H1 (cell line): ENCODE measurements at regions not wholly inside any gene's neighbourhood (a gene's known extent, or its start where the extent isn't known, plus 50 kb on each side); places are given as distances from the start of the nearest gene placed in this dataset.

Experiments
- CTCF ChIA-PET: fragments of 300-600 bp; sonication (Branson Sonifier 250); formaldehyde crosslinking; loops from one replicate; lab custom pipeline; 2021; ENCODE audit not compliant: partially characterized antibody; lab: Charles Lee
- POLR2A ChIA-PET: fragments of 300-600 bp; sonication (Branson Sonifier 250); formaldehyde crosslinking; loops from one replicate; lab custom pipeline; 2021; ENCODE audit warnings: inconsistent platforms; ENCODE audit not compliant: partially characterized antibody; lab: Charles Lee
- DNase-seq, 2 experiments: peaks; one replicate each; pipeline versions ENCODE4 v3.0.0 to v3.0.0-alpha.2; 2010 to 2022; ENCODE audit warnings: low spot score in 2 of 2, low read depth in 1 of 2, mixed read lengths in 1 of 2
- FAIRE-seq: peaks from 2 replicates; lab custom pipeline; 2011; peaks lifted over from hg19 to GRCh38; lab: Jason Lieb, UNC
- H2AFZ ChIP-seq: 2 replicates; pipeline ENCODE4 v1.8.1; 2012; ENCODE audit warnings: low read length, inconsistent platforms
- H2AK5ac ChIP-seq: 2 replicates; pipeline ENCODE4 v1.6.1; 2013; ENCODE audit warnings: low read depth, low read length
- H2BK120ac ChIP-seq: replicated peaks from 2 replicates; pipeline ENCODE3; 2013; ENCODE audit warnings: low read depth, low read length, inconsistent platforms
- H2BK12ac ChIP-seq: 2 replicates; pipeline ENCODE4 v1.6.1; 2013; ENCODE audit warnings: low read depth, low read length
- H2BK15ac ChIP-seq: 2 replicates; pipeline ENCODE4 v1.6.1; 2013; ENCODE audit warnings: low read length
- H2BK20ac ChIP-seq: 2 replicates; pipeline ENCODE4 v1.6.1; 2013; ENCODE audit warnings: low read length
- H2BK5ac ChIP-seq: 2 replicates; pipeline ENCODE4 v1.6.1; 2013; ENCODE audit warnings: low read depth, low read length
- H3K14ac ChIP-seq: 2 replicates; pipeline ENCODE4 v1.6.1; 2013; ENCODE audit warnings: inconsistent platforms; ENCODE audit not compliant: insufficient read length
- H3K18ac ChIP-seq: 2 replicates; pipeline ENCODE4 v1.6.1; 2013; ENCODE audit warnings: low read length; ENCODE audit errors: extremely low read depth
- H3K23ac ChIP-seq: 2 replicates; pipeline ENCODE4 v1.6.1; 2013; ENCODE audit warnings: inconsistent platforms; ENCODE audit not compliant: insufficient read length
- H3K23me2 ChIP-seq: 2 replicates; pipeline ENCODE4 v1.6.1; 2013; ENCODE audit warnings: low read depth, low read length
- H3K27ac ChIP-seq: 2 replicates; pipeline ENCODE4 v1.6.1; 2011; ENCODE audit warnings: low read depth, low read length, inconsistent platforms
- H3K27me3 ChIP-seq, 4 experiments: replicated peaks in 1 of 4; 1 replicate in 1 of 4; 2 replicates in 3 of 4; pipeline versions ENCODE4 v1.6.1 to v1.8.1; 2011 to 2013; ENCODE audit warnings: low read length in 3 of 4, mild to moderate bottlenecking in 3 of 4, inconsistent platforms in 2 of 4, mixed read lengths in 2 of 4, moderate library complexity in 1 of 4; ENCODE audit not compliant: control insufficient read depth in 3 of 4, insufficient read depth in 3 of 4; ENCODE audit errors: extremely low read depth in 1 of 4
- H3K36me3 ChIP-seq, 4 experiments: 2 replicates each; pipeline versions ENCODE4 v1.6.1 to v1.8.1; 2011 to 2013; ENCODE audit warnings: mild to moderate bottlenecking in 4 of 4, low read length in 3 of 4, moderate library complexity in 2 of 4, control low read depth in 1 of 4, inconsistent platforms in 1 of 4; ENCODE audit not compliant: insufficient read depth in 4 of 4, control insufficient read depth in 2 of 4
- H3K4ac ChIP-seq: replicated peaks from 2 replicates; pipeline ENCODE3; 2013; ENCODE audit warnings: low read length, low read depth, mixed read lengths, inconsistent platforms; ENCODE audit not compliant: insufficient read length
- H3K4me1 ChIP-seq, 4 experiments: replicated peaks in 1 of 4; 1 replicate in 1 of 4; 2 replicates in 3 of 4; pipeline versions ENCODE4 v1.6.1 to v1.8.1; 2011 to 2013; ENCODE audit warnings: low read length in 3 of 4, inconsistent platforms in 2 of 4, mixed read lengths in 1 of 4; ENCODE audit not compliant: insufficient read depth in 4 of 4, control insufficient read depth in 3 of 4
- H3K4me2 ChIP-seq, 2 experiments: 2 replicates each; pipeline versions ENCODE4 v1.6.1 to v1.8.1; 2011 to 2013; ENCODE audit warnings: low read depth in 2 of 2, low read length in 2 of 2, control low read depth in 1 of 2, inconsistent platforms in 1 of 2, mild to moderate bottlenecking in 1 of 2; ENCODE audit not compliant: insufficient read depth in 1 of 2
- H3K4me3 ChIP-seq, 4 experiments: fragments of 200-600, 300-600 bp in 1 of 4; sonication (generic), shearing (Covaris generic), sonication (Bioruptor Twin) in 1 of 4; 2 replicates each; pipeline versions ENCODE4 v1.5.1 to v1.8.1; 2011 to 2016; ENCODE audit warnings: low read length in 4 of 4, low read depth in 3 of 4, control low read depth in 2 of 4, inconsistent platforms in 2 of 4, mild to moderate bottlenecking in 2 of 4, mixed read lengths in 1 of 4, moderate library complexity in 1 of 4; ENCODE audit not compliant: insufficient read depth in 2 of 4; ENCODE audit errors: extremely low read depth in 1 of 4
- H3K56ac ChIP-seq: replicated peaks from 2 replicates; pipeline ENCODE3; 2013; ENCODE audit warnings: low read depth, mild to moderate bottlenecking, mixed read lengths, low read length, inconsistent platforms; ENCODE audit not compliant: insufficient read length
- H3K79me1 ChIP-seq: 2 replicates; pipeline ENCODE4 v1.6.1; 2013; ENCODE audit warnings: low read depth, low read length, control low read depth
- H3K79me2 ChIP-seq, 2 experiments: 2 replicates each; pipeline versions ENCODE4 v1.6.1 to v1.8.1; 2012 to 2013; ENCODE audit warnings: low read length in 2 of 2, mild to moderate bottlenecking in 2 of 2, inconsistent platforms in 1 of 2; ENCODE audit not compliant: insufficient read depth in 2 of 2, control insufficient read depth in 1 of 2
- H3K9ac ChIP-seq, 4 experiments: replicated peaks in 1 of 4; 1 replicate in 1 of 4; 2 replicates in 3 of 4; pipeline versions ENCODE4 v1.6.1 to v1.8.1; 2011 to 2013; ENCODE audit warnings: low read depth in 3 of 4, low read length in 3 of 4, control low read depth in 2 of 4, mild to moderate bottlenecking in 2 of 4, moderate library complexity in 2 of 4, inconsistent platforms in 1 of 4; ENCODE audit errors: extremely low read depth in 1 of 4
- H3K9me3 ChIP-seq, 2 experiments: 2 replicates each; pipeline versions ENCODE4 v1.6.1 to v1.8.1; 2012 to 2013; ENCODE audit warnings: mild to moderate bottlenecking in 2 of 2, moderate library complexity in 2 of 2, control low read depth in 1 of 2, inconsistent platforms in 1 of 2, low read depth in 1 of 2, low read length in 1 of 2, mixed read lengths in 1 of 2; ENCODE audit not compliant: insufficient read depth in 2 of 2
- H4K20me1 ChIP-seq, 2 experiments: replicated peaks in 1 of 2; 2 replicates each; pipeline versions ENCODE3 to v1.8.1; 2011 to 2013; ENCODE audit warnings: inconsistent platforms in 2 of 2, low read length in 2 of 2, mild to moderate bottlenecking in 1 of 2; ENCODE audit not compliant: insufficient read depth in 2 of 2, control insufficient read depth in 1 of 2
- H4K5ac ChIP-seq: 2 replicates; pipeline ENCODE4 v1.6.1; 2013; ENCODE audit warnings: low read length, low read depth, mixed read lengths, inconsistent platforms; ENCODE audit not compliant: insufficient read length
- H4K8ac ChIP-seq: 2 replicates; pipeline ENCODE4 v1.8.0; 2013; ENCODE audit warnings: mild to moderate bottlenecking, moderate library complexity, low read length, inconsistent platforms; ENCODE audit not compliant: insufficient read depth; ENCODE audit errors: extremely low read depth
- H4K91ac ChIP-seq: replicated peaks from 2 replicates; pipeline ENCODE3; 2013; ENCODE audit warnings: low read length, mixed read lengths, inconsistent platforms; ENCODE audit not compliant: insufficient read length
- CREB1 ChIP-seq: IDR thresholded peaks from 2 replicates; pipeline ENCODE4 v1.6.1; 2012; ENCODE audit warnings: inconsistent platforms
- EGR1 ChIP-seq: IDR thresholded peaks from 2 replicates; pipeline ENCODE4 v1.6.1; 2011; ENCODE audit warnings: low read depth, low read length, borderline replicate concordance
- RFX5 ChIP-seq: IDR thresholded peaks from 2 replicates; pipeline ENCODE4 v1.6.1; 2011; ENCODE audit warnings: low read depth, low read length, improper control_type of control experiment, borderline replicate concordance
- WGBS, 2 experiments: shearing (Covaris generic) in 1 of 2; methylation state at CpG; one replicate each; pipeline versions ENCODE4 v1.1.6 to v1.1.7; 2013 to 2015; ENCODE audit warnings: low lambda C conversion rate in 2 of 2, mixed read lengths in 2 of 2, inconsistent platforms in 1 of 2, low coverage in 1 of 2, missing lambda C conversion rate in 1 of 2; ENCODE audit not compliant: insufficient replicate concordance in 2 of 2, insufficient coverage in 1 of 2, insufficient read length in 1 of 2; ENCODE audit errors: extremely low coverage in 1 of 2, missing lambda C conversion rate in 1 of 2; 5-methylcytosine and 5-hydroxymethylcytosine counted together

DNA sequence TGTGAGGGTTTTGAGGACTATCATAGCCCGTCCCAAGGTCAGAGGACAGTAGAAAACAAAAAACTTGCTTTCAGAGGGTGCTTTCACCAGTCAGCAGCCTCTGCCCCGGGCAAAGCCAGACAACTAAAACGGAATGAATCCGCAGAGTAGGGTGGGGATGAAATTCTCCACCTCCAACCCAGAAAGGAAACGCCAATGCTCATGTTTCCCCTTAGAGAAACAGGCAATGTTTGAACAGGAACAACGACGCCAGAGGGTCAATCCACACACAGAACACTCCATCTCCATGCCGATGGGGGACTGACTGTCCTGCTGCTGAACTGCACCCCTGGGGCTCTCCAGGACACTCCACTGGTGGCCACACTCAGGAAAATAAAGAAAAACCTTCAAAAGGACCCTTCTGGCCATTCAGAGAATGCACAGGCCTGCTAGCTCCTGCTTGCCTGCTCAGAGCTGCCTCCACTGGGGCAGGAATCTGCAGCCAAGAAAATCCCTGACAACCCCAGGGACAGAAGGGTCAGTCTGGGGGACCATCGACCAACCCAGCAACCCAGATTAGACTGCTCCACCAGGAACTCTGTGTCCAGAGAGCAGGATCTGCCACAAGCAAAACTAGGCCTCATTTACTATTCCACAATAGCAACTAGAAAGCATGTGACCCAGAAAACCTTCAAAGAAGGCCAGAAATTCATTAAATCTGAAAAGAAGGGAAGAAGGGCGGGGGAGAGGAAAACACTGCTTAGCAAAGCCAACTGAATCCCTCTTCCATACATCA, 116.0 kb downstream of the TOMM20 start:
- CTCF ChIA-PET: interaction anchor here (1.1 kb wide), 1 partner anchor 12 kb away, joined by 3 read pairs; no protein-coding TSS in a partner anchor
- Histone ChIP-seq H3K27ac (no peak overlapping the region), H4K5ac (no peak overlapping the region), H2BK15ac (0 out of 2 replicates have a peak overlapping the region, but pooled peaks have one; percentile 18), H2BK12ac (peak overlapping the region; percentile 68; the same call in 1 of the 2 replicates), H3K56ac (no peak overlapping the region), H2BK20ac (no peak overlapping the region), H3K14ac (no peak overlapping the region), H2BK5ac (no peak overlapping the region), H4K91ac (no peak overlapping the region), H3K27me3 (peaks cover 0 to 1% (median 0%) of the 10 kb centered on the region in 4 experiments; a peak in 1 of 7 replicates), H2AK5ac (no peak overlapping the region), H3K4me2 (no peak overlapping the region), H3K9ac (no peak overlapping the region), H2BK120ac (no peak overlapping the region), H3K23ac (no peak overlapping the region), H3K4me1 (peaks cover 0 to 3% (median 0%) of the 10 kb centered on the region in 4 experiments; a peak in 2 of 7 replicates), H3K23me2 (no peaks in the 10 kb centered on the region), H3K79me2 (no peaks in the 10 kb centered on the region), H2AFZ (peak overlapping the region; percentile 46; the same call in 1 of the 2 replicates), H3K36me3 (no peaks in the 10 kb centered on the region), H3K79me1 (no peaks in the 10 kb centered on the region), H3K9me3 (peaks cover 0 to 8% of the 10 kb centered on the region in 2 experiments; a peak in 1 of 4 replicates), H3K4me3 (no peak overlapping the region), H3K18ac (0 out of 2 replicates have a peak overlapping the region, but pooled peaks have one; percentile 19), H4K8ac (peak overlapping the region; percentile 87), H3K4ac (no peak overlapping the region), H4K20me1 (no peaks in the 10 kb centered on the region)
- FAIRE-seq (no peak), DNase-seq (no peak)
- WGBS, 2 experiments: 92% methylated on average over 10 of the region's 10 CpGs; no CpG with 5 or more reads in 1 of the 2 experiments
- POLR2A ChIA-PET: no interaction called here
- TF ChIP-seq CREB1 (no peak), RFX5 (no peak), EGR1 (no peak)
